ENCODE measurements at regions not wholly inside any gene's neighbourhood (a gene's known extent, or its start where the extent isn't known, plus 50 kb on each side); places are given as distances from the start of the nearest gene placed in this dataset.

GRCh38 chr20:36104244-36104643, 50.3 kb upstream of the EPB41L1 start:
- intact Hi-C loops (cut with DNase I): no loop called here
- no peaks in the 10 kb centered on the region for H3K36me3 ChIP-seq

More at GRCh38 chr20:36104244-36104643, 50.3 kb upstream of the EPB41L1 start:
- H3K4me3 ChIP-seq: no peak overlapping the region
- WGBS: 78% methylated on average over 7 of the region's 7 CpGs
- no peaks in the 10 kb centered on the region for H3K27me3 ChIP-seq (replicated peaks; ENCODE audit: insufficient read depth)
- H3K4me1 ChIP-seq (replicated peaks): no peaks in the 10 kb centered on the region
- H3K9me3 ChIP-seq: no peaks in the 10 kb centered on the region
- H3K27ac ChIP-seq: no peak overlapping the region
- TF ChIP-seq CTCF (IDR thresholded peaks at IDR 0.05): no peak
- TF ChIP-seq POLR2A (IDR thresholded peaks at IDR 0.05): no peak
- no peak for TF ChIP-seq POLR2AphosphoS5 (IDR thresholded peaks at IDR 0.05)
- no peak for DNase-seq (ENCODE audit: low spot score)

All from prostate gland (tissue), 2 donors.